HCT116 (cell line): ENCODE measurements at regions not wholly inside any gene's neighbourhood (a gene's known extent, or its start where the extent isn't known, plus 50 kb on each side); places are given as distances from the start of the nearest gene placed in this dataset.

Source experiments
- ATAC-seq: fragments of 200-7000 bp; cut with Tn5 transposase; 2 replicates; pipeline ENCODE4 v1.9.1; 2020; ENCODE audit warnings: mild to moderate bottlenecking, moderate library complexity
- BruUV-seq: library from RNA; stranded (reverse); fragments of 400-500 nt; replicated peaks from 2 replicates; lab custom pipeline; 2021; lab: Mats Ljungman, UMichigan
- CTCF ChIA-PET: fragments of 300-600 bp; sonication (Branson Sonifier 250); formaldehyde crosslinking; loops from one replicate; lab custom pipeline; 2021; ENCODE audit warnings: antibody characterized with exemption; lab: Charles Lee
- POLR2A ChIA-PET: fragments of 300-600, 350-600 bp; sonication (Branson Sonifier 250); formaldehyde crosslinking; loops from one replicate; lab custom pipeline; 2021; ENCODE audit warnings: antibody characterized with exemption; lab: Charles Lee
- RAD21 ChIA-PET, 2 experiments: fragments of 300-600 bp; sonication (Branson Sonifier 250); formaldehyde crosslinking; loops; one replicate each; lab custom pipeline; 2023; ENCODE audit warnings: low total read pairs in 2 of 2; ENCODE audit not compliant: uncharacterized antibody in 2 of 2, unreplicated experiment in 2 of 2, low non-redundant PET in 1 of 2; lab: Charles Lee
- DNase-seq: peaks from one replicate; pipeline ENCODE4 v3.0.0-alpha.2; 2010; ENCODE audit warnings: low read depth, low spot score
- H2AFZ ChIP-seq: fragments of 200-600 bp; shearing (Covaris generic), sonication (generic); 2 replicates; pipeline ENCODE4 v1.6.1; 2017; ENCODE audit warnings: low read depth, mixed run types, mixed read lengths, antibody characterized with exemption, low read length; ENCODE audit not compliant: poor library complexity, severe bottlenecking
- H3K27ac ChIP-seq: 2 replicates; pipeline ENCODE4 v1.5.1; 2012; ENCODE audit warnings: low read depth, low read length
- H3K27me3 ChIP-seq: fragments of 200-600 bp; sonication (generic); 2 replicates; pipeline ENCODE4 v1.6.1; 2016; ENCODE audit warnings: mixed run types, low read length, mixed read lengths; ENCODE audit not compliant: insufficient read depth
- H3K36me3 ChIP-seq, 2 experiments: fragments of 200-500 bp in 1 of 2; fragments of 200-600 bp in 1 of 2; sonication (Bioruptor generic) in 1 of 2; sonication (generic) in 1 of 2; 2 replicates each; pipeline versions ENCODE4 v1.5.1 to v1.6.1; 2014 to 2016; ENCODE audit warnings: low read length in 2 of 2, inconsistent platforms in 1 of 2, mixed read lengths in 1 of 2, mixed run types in 1 of 2; ENCODE audit not compliant: insufficient read depth in 2 of 2, control insufficient read depth in 1 of 2
- H3K4me1 ChIP-seq, 2 experiments: fragments of 200-600 bp in 1 of 2; sonication (generic) in 1 of 2; 2 replicates each; pipeline versions ENCODE4 v1.5.1 to v1.6.1; 2012 to 2017; ENCODE audit warnings: low read length in 2 of 2, inconsistent platforms in 1 of 2, mild to moderate bottlenecking in 1 of 2, mixed read lengths in 1 of 2, mixed run types in 1 of 2, moderate library complexity in 1 of 2; ENCODE audit not compliant: insufficient read depth in 2 of 2, control insufficient read depth in 1 of 2
- H3K4me2 ChIP-seq: fragments of 200-600 bp; sonication (generic); 2 replicates; pipeline ENCODE4 v1.6.1; 2017; ENCODE audit warnings: mixed run types, low read length, mixed read lengths
- H3K4me3 ChIP-seq, 2 experiments: fragments of 200-600 bp in 1 of 2; sonication (generic) in 1 of 2; replicated peaks in 1 of 2; 2 replicates each; pipeline ENCODE4 v1.5.1; 2011 to 2016; ENCODE audit warnings: low read length in 2 of 2, control low read depth in 1 of 2, low read depth in 1 of 2, mild to moderate bottlenecking in 1 of 2, mixed read lengths in 1 of 2, mixed run types in 1 of 2
- H3K79me2 ChIP-seq: fragments of 200-600 bp; sonication (generic); 2 replicates; pipeline ENCODE4 v1.6.1; 2017; ENCODE audit warnings: mild to moderate bottlenecking, mixed run types, low read length, moderate library complexity, mixed read lengths; ENCODE audit not compliant: insufficient read depth
- H3K9ac ChIP-seq: fragments of 200-600 bp; sonication (generic); 2 replicates; pipeline ENCODE4 v1.6.1; 2016; ENCODE audit warnings: low read length, mixed read lengths
- H3K9me2 ChIP-seq: fragments of 200-600 bp; sonication (generic), shearing (Covaris generic); 2 replicates; pipeline ENCODE4 v1.6.1; 2017; ENCODE audit warnings: mixed run types, mild to moderate bottlenecking, moderate library complexity; ENCODE audit not compliant: insufficient read depth
- H3K9me3 ChIP-seq, 2 experiments: fragments of 200-500 bp in 1 of 2; fragments of 200-600 bp in 1 of 2; sonication (Bioruptor generic) in 1 of 2; sonication (generic) in 1 of 2; 2 replicates each; pipeline ENCODE4 v1.6.1; 2014 to 2017; ENCODE audit warnings: low read length in 2 of 2, mixed read lengths in 2 of 2, inconsistent platforms in 1 of 2, low read depth in 1 of 2, mild to moderate bottlenecking in 1 of 2, mixed run types in 1 of 2, moderate library complexity in 1 of 2; ENCODE audit not compliant: control insufficient read depth in 1 of 2, insufficient read depth in 1 of 2
- H4K20me1 ChIP-seq: fragments of 200-600 bp; sonication (generic), shearing (Covaris generic); 2 replicates; pipeline ENCODE4 v1.6.1; 2017; ENCODE audit warnings: mixed run types, mild to moderate bottlenecking, moderate library complexity; ENCODE audit not compliant: insufficient read depth
- CBX3 ChIP-seq: IDR thresholded peaks from 2 replicates; pipeline ENCODE4 v1.6.1; 2012; ENCODE audit warnings: low read depth
- CEBPB ChIP-seq: IDR thresholded peaks from 2 replicates; pipeline ENCODE4 v1.6.1; 2012; ENCODE audit warnings: low read depth
- ELF1 ChIP-seq: IDR thresholded peaks from 2 replicates; pipeline ENCODE4 v1.6.1; 2012; ENCODE audit warnings: low read depth, borderline replicate concordance
- EZH2phosphoT487 ChIP-seq: fragments of 200-600 bp; IDR thresholded peaks from 2 replicates; pipeline ENCODE4 v1.6.1; 2018; ENCODE audit warnings: antibody characterized with exemption, borderline replicate concordance
- JUND ChIP-seq: IDR thresholded peaks from 2 replicates; pipeline ENCODE4 v1.6.1; 2012
- RAD21 ChIP-seq: IDR thresholded peaks from 2 replicates; pipeline ENCODE4 v1.6.1; 2012; ENCODE audit warnings: low read depth, mild to moderate bottlenecking
- SIN3A ChIP-seq: IDR thresholded peaks from 2 replicates; pipeline ENCODE4 v1.6.1; 2012; ENCODE audit warnings: low read depth
- TCF7L2 ChIP-seq: IDR thresholded peaks from 2 replicates; pipeline ENCODE4 v1.7.0; 2011; ENCODE audit warnings: borderline replicate concordance, inconsistent platforms; ENCODE audit not compliant: insufficient read depth, insufficient read length; ENCODE audit errors: extremely low read depth
- YY1 ChIP-seq: IDR thresholded peaks from 2 replicates; pipeline ENCODE4 v1.6.1; 2011; ENCODE audit warnings: low read length, low read depth, moderate library complexity, mild to moderate bottlenecking; ENCODE audit not compliant: insufficient replicate concordance; ENCODE audit errors: extremely low read depth
- intact Hi-C: fragments of 100-400 bp; cut with micrococcal nuclease; formaldehyde crosslinking; loops from 2 replicates; pipeline ENCODE4 v1.10.0; 2022
- TF ChIP-seq, protein P1 (sequence below): IDR thresholded peaks from 2 replicates; pipeline ENCODE4 v1.6.1; 2011; ENCODE audit warnings: mild to moderate bottlenecking, low read length, moderate library complexity; ENCODE audit not compliant: insufficient replicate concordance; ENCODE audit errors: extremely low read depth
- TF ChIP-seq, protein P2 (sequence below): IDR thresholded peaks from 2 replicates; pipeline ENCODE4 v1.6.1; 2012

DNA sequence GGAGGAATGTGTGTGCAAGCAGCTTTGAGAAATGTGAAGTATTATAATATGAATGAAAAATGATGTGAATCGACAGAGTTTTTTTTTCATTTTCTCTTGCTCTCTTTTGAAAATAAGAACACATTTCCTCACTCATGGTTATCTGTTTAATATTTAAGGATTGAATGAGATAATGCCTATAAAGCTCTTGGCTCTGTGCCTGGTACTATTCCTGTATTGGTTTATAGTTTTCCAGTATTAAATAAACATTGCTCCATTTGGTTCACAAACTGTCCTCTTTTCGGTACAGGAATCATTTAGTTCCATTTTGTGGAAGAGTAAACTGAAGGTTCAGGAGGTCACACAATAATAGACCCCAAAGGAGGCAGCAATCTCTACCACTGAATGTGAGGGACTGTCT lies 1185.5 kb upstream of the WWC1 start:
- BruUV-seq: no TSS peak
- no peaks in the 10 kb centered on the region for H3K4me1 ChIP-seq
- H3K36me3 ChIP-seq: no peaks in the 10 kb centered on the region
- no peaks in the 10 kb centered on the region for H3K9me2 ChIP-seq
- no peak for TF ChIP-seq JUND
- TF ChIP-seq RAD21: no peak
- TF ChIP-seq YY1: no peak
- TF ChIP-seq, protein P1, sequence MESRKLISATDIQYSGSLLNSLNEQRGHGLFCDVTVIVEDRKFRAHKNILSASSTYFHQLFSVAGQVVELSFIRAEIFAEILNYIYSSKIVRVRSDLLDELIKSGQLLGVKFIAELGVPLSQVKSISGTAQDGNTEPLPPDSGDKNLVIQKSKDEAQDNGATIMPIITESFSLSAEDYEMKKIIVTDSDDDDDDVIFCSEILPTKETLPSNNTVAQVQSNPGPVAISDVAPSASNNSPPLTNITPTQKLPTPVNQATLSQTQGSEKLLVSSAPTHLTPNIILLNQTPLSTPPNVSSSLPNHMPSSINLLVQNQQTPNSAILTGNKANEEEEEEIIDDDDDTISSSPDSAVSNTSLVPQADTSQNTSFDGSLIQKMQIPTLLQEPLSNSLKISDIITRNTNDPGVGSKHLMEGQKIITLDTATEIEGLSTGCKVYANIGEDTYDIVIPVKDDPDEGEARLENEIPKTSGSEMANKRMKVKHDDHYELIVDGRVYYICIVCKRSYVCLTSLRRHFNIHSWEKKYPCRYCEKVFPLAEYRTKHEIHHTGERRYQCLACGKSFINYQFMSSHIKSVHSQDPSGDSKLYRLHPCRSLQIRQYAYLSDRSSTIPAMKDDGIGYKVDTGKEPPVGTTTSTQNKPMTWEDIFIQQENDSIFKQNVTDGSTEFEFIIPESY: no peak
- TF ChIP-seq, protein P2, sequence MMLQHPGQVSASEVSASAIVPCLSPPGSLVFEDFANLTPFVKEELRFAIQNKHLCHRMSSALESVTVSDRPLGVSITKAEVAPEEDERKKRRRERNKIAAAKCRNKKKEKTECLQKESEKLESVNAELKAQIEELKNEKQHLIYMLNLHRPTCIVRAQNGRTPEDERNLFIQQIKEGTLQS: no peak
- no peak for TF ChIP-seq SIN3A
- no peak for TF ChIP-seq CBX3
- TF ChIP-seq EZH2phosphoT487: no peak
- TF ChIP-seq TCF7L2: no peak
- no peak for TF ChIP-seq CEBPB
- no peak for TF ChIP-seq ELF1
- H3K27me3 ChIP-seq: no peaks in the 10 kb centered on the region
- no peak overlapping the region for H3K4me3 ChIP-seq
- no peaks in the 10 kb centered on the region for H4K20me1 ChIP-seq
- no peak overlapping the region for H2AFZ ChIP-seq
- RAD21 ChIA-PET: no interaction called here
- no peak overlapping the region for H3K9ac ChIP-seq
- peaks cover 3 to 9% of the 10 kb centered on the region in 2 experiments; a peak in 2 of 4 replicates for H3K9me3 ChIP-seq
- no peak for DNase-seq
- no peaks in the 10 kb centered on the region for H3K79me2 ChIP-seq
- no peak for ATAC-seq
- no peak overlapping the region for H3K27ac ChIP-seq
- CTCF ChIA-PET: no interaction called here
- POLR2A ChIA-PET: no interaction called here
- H3K4me2 ChIP-seq: no peak overlapping the region
- intact Hi-C loops: no loop called here
